ENCODE measurements at regions not wholly inside any gene's neighbourhood (a gene's known extent, or its start where the extent isn't known, plus 50 kb on each side); places are given as distances from the start of the nearest gene placed in this dataset.

- H3K4me1 ChIP-seq (ENCODE audit: control insufficient read depth, extremely low read depth, insufficient read depth, low read length): no peaks in the 10 kb centered on the region
- no peaks in the 10 kb centered on the region for H3K9me3 ChIP-seq (replicated peaks; ENCODE audit: control insufficient read depth, insufficient read depth, low read length)
- intact Hi-C loops (cut with micrococcal nuclease) (no loop called here), dilution Hi-C loops (cut with MboI; ENCODE audit: extremely low pct_ligation_motif_present, low sequenced_read_pairs) (no loop called here)
- FAIRE-seq (no peak), DNase-seq (ENCODE audit: low read depth, low spot score) (no peak)
- H3K27ac ChIP-seq (ENCODE audit: insufficient read depth, low read depth, low read length): no peak overlapping the region
- H4K20me1 ChIP-seq (replicated peaks; ENCODE audit: control insufficient read depth, extremely low read depth, insufficient read depth, low read length): no peaks in the 10 kb centered on the region
- no peaks in the 10 kb centered on the region for H3K79me2 ChIP-seq (ENCODE audit: control insufficient read depth, insufficient read depth, low read length)
- H3K9me1 ChIP-seq (replicated peaks; ENCODE audit: control insufficient read depth, extremely low read depth, insufficient read depth, low read length): no peaks in the 10 kb centered on the region
- BruUV-seq (replicated peaks): no TSS peak
- H2AFZ ChIP-seq (ENCODE audit: low read depth, low read length): no peak overlapping the region
- no peaks in the 10 kb centered on the region for H3K36me3 ChIP-seq (ENCODE audit: control insufficient read depth in 2 of 2, extremely low read depth in 1 of 2, insufficient read depth in 2 of 2, low read length in 2 of 2)
- CTCF ChIA-PET: no interaction called here
- POLR2A ChIA-PET: no interaction called here
- no peak overlapping the region for H3K9ac ChIP-seq (replicated peaks; ENCODE audit: extremely low read depth, insufficient read depth, low read length)
- H3K4me2 ChIP-seq (ENCODE audit: insufficient read depth, low read length): no peak overlapping the region
- no peaks in the 10 kb centered on the region for H3K27me3 ChIP-seq (ENCODE audit: control insufficient read depth in 2 of 2, insufficient read depth in 2 of 2, low read length in 2 of 2)
- no peak for TF ChIP-seq FOS (IDR thresholded peaks at IDR 0.05; ENCODE audit: borderline replicate concordance, insufficient read depth, low read length)
- TF ChIP-seq GATA2 (IDR thresholded peaks at IDR 0.05; ENCODE audit: insufficient read depth, insufficient read length, low read depth, low read length): no peak
- no peak for TF ChIP-seq POLR2A (IDR thresholded peaks at IDR 0.05; ENCODE audit: low read depth, low read length)
- no peak for TF ChIP-seq EZH2 (IDR thresholded peaks at IDR 0.05; ENCODE audit: borderline replicate concordance, low read depth, low read length, severe bottlenecking)
- TF ChIP-seq JUN (IDR thresholded peaks at IDR 0.05; ENCODE audit: borderline replicate concordance, insufficient read depth, insufficient read length, low read depth): no peak
- TF ChIP-seq, protein P1, sequence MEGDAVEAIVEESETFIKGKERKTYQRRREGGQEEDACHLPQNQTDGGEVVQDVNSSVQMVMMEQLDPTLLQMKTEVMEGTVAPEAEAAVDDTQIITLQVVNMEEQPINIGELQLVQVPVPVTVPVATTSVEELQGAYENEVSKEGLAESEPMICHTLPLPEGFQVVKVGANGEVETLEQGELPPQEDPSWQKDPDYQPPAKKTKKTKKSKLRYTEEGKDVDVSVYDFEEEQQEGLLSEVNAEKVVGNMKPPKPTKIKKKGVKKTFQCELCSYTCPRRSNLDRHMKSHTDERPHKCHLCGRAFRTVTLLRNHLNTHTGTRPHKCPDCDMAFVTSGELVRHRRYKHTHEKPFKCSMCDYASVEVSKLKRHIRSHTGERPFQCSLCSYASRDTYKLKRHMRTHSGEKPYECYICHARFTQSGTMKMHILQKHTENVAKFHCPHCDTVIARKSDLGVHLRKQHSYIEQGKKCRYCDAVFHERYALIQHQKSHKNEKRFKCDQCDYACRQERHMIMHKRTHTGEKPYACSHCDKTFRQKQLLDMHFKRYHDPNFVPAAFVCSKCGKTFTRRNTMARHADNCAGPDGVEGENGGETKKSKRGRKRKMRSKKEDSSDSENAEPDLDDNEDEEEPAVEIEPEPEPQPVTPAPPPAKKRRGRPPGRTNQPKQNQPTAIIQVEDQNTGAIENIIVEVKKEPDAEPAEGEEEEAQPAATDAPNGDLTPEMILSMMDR (IDR thresholded peaks at IDR 0.05; ENCODE audit: extremely low read depth in 1 of 2, insufficient read depth in 1 of 2, low read depth in 1 of 2, low read length in 2 of 2): no peak
- H3K4me3 ChIP-seq (replicated peaks in 1 of 3; ENCODE audit: insufficient read depth in 1 of 3, low read depth in 1 of 3, low read length in 3 of 3): no peak overlapping the region
Observed at GRCh38 chr4:24007860-24008261, 118.0 kb upstream of the PPARGC1A start.

GRCh38 chr4:24006269-24006668 is 116.4 kb upstream of the PPARGC1A start:
- no peaks in the 10 kb centered on the region for H4K20me1 ChIP-seq (replicated peaks; ENCODE audit: control insufficient read depth, extremely low read depth, insufficient read depth, low read length)
- dilution Hi-C loops (cut with MboI; ENCODE audit: extremely low pct_ligation_motif_present, low sequenced_read_pairs) (no loop called here), intact Hi-C loops (cut with micrococcal nuclease) (no loop called here)
- no peaks in the 10 kb centered on the region for H3K27me3 ChIP-seq (ENCODE audit: control insufficient read depth in 2 of 2, insufficient read depth in 2 of 2, low read length in 2 of 2)
- no TSS peak for BruUV-seq (replicated peaks)
- FAIRE-seq (no peak), DNase-seq (ENCODE audit: low read depth, low spot score) (no peak)
- TF ChIP-seq POLR2AphosphoS5 (IDR thresholded peaks at IDR 0.05; ENCODE audit: insufficient read depth, low read depth, low read length) (no peak), POLR2A (IDR thresholded peaks at IDR 0.05; ENCODE audit: low read depth, low read length) (no peak), JUN (IDR thresholded peaks at IDR 0.05; ENCODE audit: borderline replicate concordance, insufficient read depth, insufficient read length, low read depth) (no peak), FOS (IDR thresholded peaks at IDR 0.05; ENCODE audit: borderline replicate concordance, insufficient read depth, low read length) (no peak), GATA2 (IDR thresholded peaks at IDR 0.05; ENCODE audit: insufficient read depth, insufficient read length, low read depth, low read length) (no peak), EZH2 (IDR thresholded peaks at IDR 0.05; ENCODE audit: borderline replicate concordance, low read depth, low read length, severe bottlenecking) (no peak), MYC (IDR thresholded peaks at IDR 0.05; ENCODE audit: low read depth, low read length) (no peak)
- TF ChIP-seq, protein P1 (IDR thresholded peaks at IDR 0.05; ENCODE audit: extremely low read depth in 1 of 2, insufficient read depth in 1 of 2, low read depth in 1 of 2, low read length in 2 of 2): no peak
- TF ChIP-seq, protein P2, sequence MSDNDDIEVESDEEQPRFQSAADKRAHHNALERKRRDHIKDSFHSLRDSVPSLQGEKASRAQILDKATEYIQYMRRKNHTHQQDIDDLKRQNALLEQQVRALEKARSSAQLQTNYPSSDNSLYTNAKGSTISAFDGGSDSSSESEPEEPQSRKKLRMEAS (IDR thresholded peaks at IDR 0.05; ENCODE audit: insufficient read depth, insufficient read length): no peak
- no peak overlapping the region for H3K4me2 ChIP-seq (ENCODE audit: insufficient read depth, low read length)
- H3K36me3 ChIP-seq (ENCODE audit: control insufficient read depth in 2 of 2, extremely low read depth in 1 of 2, insufficient read depth in 2 of 2, low read length in 2 of 2): no peaks in the 10 kb centered on the region
- H3K79me2 ChIP-seq (ENCODE audit: control insufficient read depth, insufficient read depth, low read length): no peaks in the 10 kb centered on the region
- ChIA-PET CTCF (no interaction called here), POLR2A (no interaction called here)
- H2AFZ ChIP-seq (ENCODE audit: low read depth, low read length): no peak overlapping the region
- no peak overlapping the region for H3K4me3 ChIP-seq (replicated peaks in 1 of 3; ENCODE audit: insufficient read depth in 1 of 3, low read depth in 1 of 3, low read length in 3 of 3)
- no peaks in the 10 kb centered on the region for H3K4me1 ChIP-seq (ENCODE audit: control insufficient read depth, extremely low read depth, insufficient read depth, low read length)
- no peak overlapping the region for H3K27ac ChIP-seq (ENCODE audit: insufficient read depth, low read depth, low read length)
- no peaks in the 10 kb centered on the region for H3K9me1 ChIP-seq (replicated peaks; ENCODE audit: control insufficient read depth, extremely low read depth, insufficient read depth, low read length)
- no peak overlapping the region for H3K9ac ChIP-seq (replicated peaks; ENCODE audit: extremely low read depth, insufficient read depth, low read length)
- H3K9me3 ChIP-seq (replicated peaks; ENCODE audit: control insufficient read depth, insufficient read depth, low read length): no peaks in the 10 kb centered on the region

All from endothelial cell of umbilical vein (primary cell).